IMR-90 (cell line): ENCODE measurements at regions not wholly inside any gene's neighbourhood (a gene's known extent, or its start where the extent isn't known, plus 50 kb on each side); places are given as distances from the start of the nearest gene placed in this dataset.

Source experiments
- CTCF ChIP-seq: conservative IDR thresholded peaks from 2 replicates; pipeline ENCODE4 v1.5.1; 2012; ENCODE audit warnings: mild to moderate bottlenecking, low read depth, low read length, improper control_type of control experiment
- MAFK ChIP-seq: IDR thresholded peaks from 2 replicates; pipeline ENCODE4 v1.6.1; 2012; ENCODE audit warnings: low read depth, low read length, improper control_type of control experiment
- MAZ ChIP-seq: IDR thresholded peaks from 2 replicates; pipeline ENCODE4 v1.6.1; 2012; ENCODE audit warnings: low read depth, mild to moderate bottlenecking, low read length, improper control_type of control experiment, moderate library complexity, borderline replicate concordance
- POLR2A ChIP-seq: IDR thresholded peaks from 2 replicates; pipeline ENCODE4 v1.6.1; 2012; ENCODE audit warnings: mild to moderate bottlenecking, low read depth, low read length
- SMC3 ChIP-seq: fragments of 150-350 bp; IDR thresholded peaks from 2 replicates; pipeline ENCODE4 v1.6.1; 2016; ENCODE audit warnings: low read depth, mild to moderate bottlenecking, antibody characterized with exemption, low read length, moderate library complexity

GRCh38 chr3:80307844-80308243, 540.0 kb upstream of the ROBO1 start:
- TF ChIP-seq SMC3: no peak
- no peak for TF ChIP-seq CTCF
- no peak for TF ChIP-seq POLR2A
- no peak for TF ChIP-seq MAFK
- TF ChIP-seq MAZ: no peak
